NCI-H1092 treated with DMSO at 0.1 percent for 48 hours (cell line): ENCODE measurements at regions not wholly inside any gene's neighbourhood (a gene's known extent, or its start where the extent isn't known, plus 50 kb on each side); places are given as distances from the start of the nearest gene placed in this dataset.
"Not testable (repeated sequence)": the region's sequence is repeated elsewhere in the genome, so short reads cannot be mapped to it uniquely, and the experiment has no call there.

ENCODE experiments used
- DNase-seq: peaks from one replicate; lab custom pipeline; 2025; lab: John Stamatoyannopoulos, UW

DNA sequence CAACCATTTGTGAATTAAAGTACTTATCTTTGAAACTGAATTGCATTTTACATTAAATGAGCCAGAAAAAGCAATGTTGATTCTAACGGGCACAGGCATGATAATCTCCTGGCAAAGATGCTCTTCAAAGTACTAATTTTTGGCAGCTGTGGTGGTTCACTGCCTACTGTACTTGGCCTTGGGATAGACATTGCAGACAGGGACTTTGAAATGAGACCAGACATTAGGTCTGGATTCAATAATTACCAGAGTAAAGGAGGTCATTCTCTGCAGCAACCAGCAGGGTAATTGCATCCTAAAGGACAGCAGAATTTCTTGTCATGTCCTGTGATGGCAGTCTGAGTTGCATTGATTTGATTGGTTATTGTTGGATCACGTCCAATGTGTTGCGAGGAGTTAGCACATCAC lies 986.5 kb downstream of the TDRD15 start:
- DNase-seq = no peak

DNA sequence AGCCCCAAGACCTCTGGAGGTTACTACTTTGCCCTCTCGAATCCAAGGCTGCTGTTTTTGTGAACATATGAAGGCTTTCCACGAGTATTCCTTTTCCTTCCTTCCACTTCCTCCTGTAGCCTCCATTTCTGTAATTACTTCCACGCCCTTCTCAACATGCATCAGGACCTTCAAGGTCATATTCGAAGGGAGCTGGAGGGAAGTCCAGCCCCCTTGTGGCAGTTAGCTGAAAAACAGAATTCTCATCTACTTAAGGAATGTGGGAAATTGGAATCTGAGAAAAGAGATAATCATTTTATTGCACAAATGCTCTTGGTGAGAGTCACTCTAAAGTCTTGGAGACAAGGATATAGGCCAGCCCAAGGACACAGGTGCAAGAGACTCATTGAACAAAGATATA lies 1000.2 kb downstream of the TDRD15 start:
- DNase-seq = no peak

DNA sequence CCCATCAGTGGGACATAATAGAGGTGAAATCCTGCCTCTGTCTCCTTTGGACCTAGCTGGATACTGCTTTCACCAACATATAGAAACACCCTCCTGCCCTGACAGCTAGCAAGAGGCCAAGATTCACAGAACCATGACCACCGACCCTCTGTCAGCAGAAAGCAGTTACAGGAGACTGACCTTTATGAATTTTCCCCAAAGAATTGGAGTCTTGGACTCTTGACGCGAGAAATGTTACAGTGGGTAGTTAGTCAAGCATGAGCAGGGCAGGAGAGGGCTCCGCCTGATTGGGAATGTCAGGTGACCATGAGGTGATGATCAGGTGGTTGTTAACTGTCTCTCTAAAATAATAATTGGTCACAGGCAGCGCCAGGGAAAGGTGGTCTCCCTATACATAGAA lies 1002.3 kb downstream of the TDRD15 start:
- no peak for DNase-seq

GRCh38 chr2:22126978-22127377 lies 1003.2 kb downstream of the TDRD15 start:
- DNase-seq = no peak

DNA sequence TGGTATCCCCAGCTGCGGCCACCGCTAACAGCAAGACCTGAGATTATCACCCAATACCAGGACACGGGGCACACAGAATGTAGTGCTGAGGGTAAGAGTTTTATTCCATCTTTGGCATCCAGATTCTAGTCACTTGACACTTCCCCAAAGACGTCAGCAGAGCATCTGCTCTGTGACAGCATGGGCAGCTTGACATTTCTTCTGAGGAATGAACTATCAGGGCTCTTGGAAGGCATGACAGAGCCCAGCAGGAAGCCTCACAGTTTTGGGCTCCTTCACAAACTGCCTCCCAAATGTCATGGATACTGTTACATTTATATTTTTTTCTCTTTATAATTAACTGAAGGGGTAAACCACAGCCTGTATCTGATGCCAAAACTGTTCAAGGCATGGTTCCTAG lies 1010.7 kb downstream of the TDRD15 start:
- DNase-seq = no peak

DNA sequence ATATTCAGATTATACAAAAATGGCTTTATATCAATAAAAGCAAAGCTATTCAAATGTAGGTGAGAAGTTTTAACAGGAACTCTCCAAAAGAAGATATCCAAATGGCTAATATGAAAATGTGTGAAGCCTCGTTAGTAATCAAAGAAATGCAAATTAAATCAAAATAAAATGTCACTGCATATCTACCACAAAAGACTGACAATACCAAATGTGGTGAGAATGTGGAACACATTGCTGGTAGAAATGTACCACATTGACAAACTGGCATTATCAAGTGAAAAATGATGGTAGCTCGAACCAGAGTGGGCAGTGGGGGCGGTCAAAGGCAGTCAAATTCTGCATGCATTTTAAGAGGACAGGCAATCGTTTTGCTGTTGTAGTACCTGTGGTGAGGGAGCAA lies 1012.7 kb downstream of the TDRD15 start:
- no peak for DNase-seq

GRCh38 chr2:22143840-22144239 lies 1020.1 kb downstream of the TDRD15 start:
- DNase-seq = no peak

DNA sequence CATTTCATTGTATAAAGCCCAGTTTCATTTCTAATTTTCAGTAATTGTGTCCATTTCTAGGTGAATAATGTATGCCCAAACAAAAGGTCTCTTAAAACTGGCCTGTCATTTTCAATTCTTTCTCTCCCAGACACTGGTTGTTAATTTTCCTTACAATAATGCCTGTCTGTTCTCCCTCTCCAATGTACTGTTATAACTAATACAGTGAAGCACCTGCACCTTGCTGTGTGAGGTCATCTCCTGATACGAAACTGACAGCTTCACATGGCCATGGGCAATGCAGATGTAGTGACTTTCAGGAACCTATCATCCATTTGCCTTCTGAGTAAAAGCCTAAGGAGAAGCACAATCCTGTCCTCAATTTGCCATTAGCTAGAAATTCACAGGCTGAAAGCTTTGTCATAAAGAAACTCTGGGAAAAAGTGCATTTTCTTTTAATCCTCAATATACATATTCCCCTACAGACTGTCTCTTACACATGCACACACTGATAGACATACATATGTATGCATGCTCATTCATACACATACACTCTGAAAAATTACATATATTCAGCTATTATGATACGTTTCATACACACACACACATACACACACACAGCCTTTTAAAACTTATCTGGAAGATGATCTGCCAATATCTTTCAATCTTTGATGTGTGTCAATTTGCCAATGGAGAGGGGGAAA lies 1030.3 kb downstream of the TDRD15 start:
- no peak for DNase-seq

GRCh38 chr2:22156661-22157060 lies 1032.9 kb downstream of the TDRD15 start:
- not testable (repeated sequence) for DNase-seq

DNA sequence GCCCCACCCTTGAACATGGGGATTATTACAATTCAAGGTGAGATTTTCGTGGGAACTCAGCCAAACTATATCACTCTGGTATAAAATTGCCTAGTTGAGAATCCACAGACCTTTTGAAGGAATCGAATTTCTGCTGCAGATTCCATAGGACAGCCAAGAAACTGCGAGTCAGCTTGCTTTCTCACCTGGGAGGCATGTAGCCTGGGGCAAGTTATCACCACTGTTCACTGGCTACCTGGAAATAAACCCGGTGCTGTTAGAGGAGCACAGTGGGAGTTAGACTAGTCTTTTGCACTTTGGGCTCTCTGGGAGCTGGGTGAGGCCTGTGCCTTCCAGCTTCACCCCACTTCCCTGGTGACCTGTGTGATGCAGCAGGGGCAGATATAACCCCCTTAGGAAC lies 1043.5 kb downstream of the TDRD15 start:
- no peak for DNase-seq

DNA sequence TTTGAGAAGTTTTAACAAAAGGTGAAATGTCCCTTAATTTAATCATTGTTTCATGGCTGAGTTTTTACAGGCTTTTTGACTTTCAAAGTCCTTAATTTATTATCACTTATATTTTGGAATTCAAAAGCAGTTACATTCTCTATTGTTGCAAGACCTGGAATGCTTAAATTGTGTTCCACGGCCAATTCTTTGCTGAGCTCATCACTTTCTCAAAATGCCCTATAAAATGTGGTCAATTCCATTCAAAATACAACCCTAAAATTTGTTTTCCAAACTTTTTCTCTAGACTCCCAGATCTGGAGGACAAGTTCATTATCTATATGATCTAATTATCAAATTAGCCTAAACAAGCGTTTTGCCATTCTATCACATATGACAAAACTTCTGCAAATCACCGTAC lies 1051.2 kb downstream of the TDRD15 start:
- no peak for DNase-seq

DNA sequence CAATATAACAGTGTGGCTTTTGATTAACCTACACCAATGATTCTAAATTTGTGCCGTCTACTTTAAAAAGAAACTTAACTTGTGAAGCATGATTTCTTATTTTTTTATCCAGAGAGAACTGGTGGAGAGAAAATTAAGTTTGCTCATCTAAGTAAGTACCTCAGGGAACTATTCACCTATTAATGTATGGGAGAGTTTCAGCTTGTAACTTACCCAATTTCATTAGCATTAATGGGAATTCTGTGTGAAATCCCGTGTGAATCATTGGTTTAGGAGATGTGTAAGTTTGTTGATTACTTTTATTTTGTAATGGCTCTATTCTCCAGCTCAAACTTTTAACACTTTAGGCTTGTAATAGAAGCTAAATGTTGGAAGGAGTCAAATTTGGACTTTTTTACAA lies 1061.5 kb downstream of the TDRD15 start:
- no peak for DNase-seq

DNA sequence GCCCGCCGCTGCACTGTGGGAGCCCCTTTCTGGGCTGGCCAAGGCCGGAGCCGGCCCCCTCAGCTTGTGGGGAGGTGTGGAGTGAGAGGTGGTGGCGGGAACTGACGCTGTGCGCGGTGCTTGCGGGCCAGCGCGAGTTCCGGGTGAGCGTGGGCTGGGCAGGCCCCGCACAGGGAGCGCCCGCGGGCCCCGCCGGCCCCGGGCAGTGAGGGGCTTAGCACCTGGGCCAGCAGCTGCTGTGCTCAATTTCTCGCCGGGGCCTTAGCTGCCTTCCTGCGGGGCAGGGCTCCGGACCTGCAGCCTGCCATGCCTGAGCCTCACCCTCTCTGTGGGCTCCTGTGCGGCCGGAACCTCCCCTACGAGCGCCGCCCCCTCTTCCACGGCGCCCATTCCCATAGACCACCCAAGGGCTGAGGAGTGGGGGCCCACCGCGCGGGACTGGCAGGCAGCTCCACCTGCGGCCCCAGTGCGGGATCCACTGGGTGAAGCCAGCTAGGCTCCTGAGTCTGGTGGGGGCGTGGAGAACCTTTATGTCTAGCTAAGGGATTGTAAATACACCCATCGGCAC lies 1062.6 kb downstream of the TDRD15 start:
- DNase-seq = not testable (repeated sequence)

DNA sequence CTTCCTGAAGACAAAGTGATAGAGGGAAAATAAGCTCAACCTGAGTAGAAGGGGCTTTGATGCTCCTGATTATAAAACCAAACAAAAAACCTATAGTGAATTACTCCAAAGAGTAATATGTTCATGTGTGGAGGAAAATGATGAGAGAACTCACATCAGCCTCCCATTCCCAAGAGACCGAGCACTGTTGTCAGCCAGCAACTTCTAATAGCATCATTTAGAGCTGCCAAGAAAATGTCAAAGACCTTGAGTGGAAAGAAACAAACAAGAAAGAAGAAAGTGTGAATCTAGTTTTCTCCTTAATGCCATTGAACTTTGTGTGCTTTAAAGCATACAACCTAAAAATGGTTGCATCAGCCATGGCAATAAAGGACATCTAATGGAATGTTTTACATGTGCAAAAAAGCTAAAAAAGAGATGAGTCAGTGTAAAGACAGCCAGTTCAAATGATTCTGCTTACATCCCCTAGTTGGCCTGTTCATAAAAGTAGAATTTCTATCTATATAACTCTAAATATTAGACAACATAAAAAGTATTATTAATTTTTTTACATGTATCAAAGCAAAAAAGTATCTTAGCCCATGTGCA lies 1066.2 kb downstream of the TDRD15 start:
- no peak for DNase-seq

DNA sequence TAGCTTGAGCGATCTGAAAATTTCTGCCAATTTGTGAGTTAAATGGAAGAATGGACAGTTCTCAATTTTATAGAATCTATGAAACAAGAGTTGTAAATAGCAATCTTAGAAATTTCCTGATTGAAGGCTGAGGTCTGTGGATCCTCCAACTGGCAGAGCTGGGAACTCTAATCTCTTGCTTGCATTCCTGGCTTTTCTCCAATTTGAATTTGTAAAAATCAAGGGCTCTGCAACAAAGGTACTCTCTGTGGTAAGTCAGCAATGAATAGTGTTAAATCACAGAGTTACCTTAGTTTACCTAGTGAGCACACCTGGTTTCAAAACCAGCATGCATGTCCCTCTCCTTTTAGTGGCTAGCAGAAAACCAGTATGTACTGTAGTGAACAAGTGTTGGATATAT lies 1070.5 kb downstream of the TDRD15 start:
- no peak for DNase-seq

GRCh38 chr2:22196806-22197205 lies 1073.0 kb downstream of the TDRD15 start:
- no peak for DNase-seq

DNA sequence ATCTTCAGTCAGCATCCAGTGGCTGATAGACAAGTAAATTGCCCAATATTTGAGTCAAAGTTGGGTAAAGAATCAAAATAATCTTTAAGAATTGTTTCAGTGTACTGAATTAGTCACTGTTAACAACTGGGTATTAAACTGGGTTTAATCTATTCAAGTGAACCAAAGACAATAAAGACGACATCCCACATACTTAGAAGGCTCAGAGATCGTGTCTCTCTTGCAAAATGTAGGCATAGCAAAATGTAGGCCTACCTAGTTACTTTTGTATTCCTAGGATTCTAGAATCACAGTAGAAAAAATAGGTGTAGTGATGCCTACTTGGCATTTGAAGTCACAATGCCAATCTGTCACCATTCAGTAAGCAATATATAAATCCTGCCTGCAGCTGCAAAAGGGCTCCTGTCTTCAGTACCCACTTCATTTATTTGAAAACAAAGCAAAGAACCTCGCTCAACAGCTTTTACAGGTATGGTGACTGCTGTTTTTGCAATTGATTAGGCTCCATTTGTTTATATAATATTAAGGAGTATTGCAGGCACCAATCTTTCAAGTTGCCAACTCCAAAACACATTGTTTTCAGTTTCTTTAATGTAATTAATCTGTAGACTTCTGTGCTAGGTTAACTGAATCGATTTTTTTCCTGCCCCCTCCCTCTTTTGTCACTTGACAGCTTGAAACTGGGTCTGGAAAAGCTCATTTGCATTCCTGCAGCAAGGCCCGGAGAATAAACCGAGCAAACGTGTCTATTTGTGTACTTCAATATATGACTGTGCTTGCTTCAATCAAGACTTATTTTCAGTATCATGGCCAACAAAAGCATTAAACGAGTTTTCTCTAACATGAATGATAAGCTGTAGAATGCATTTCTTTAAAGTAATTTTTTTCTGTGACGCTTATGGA lies 1074.9 kb downstream of the TDRD15 start:
- no peak for DNase-seq

DNA sequence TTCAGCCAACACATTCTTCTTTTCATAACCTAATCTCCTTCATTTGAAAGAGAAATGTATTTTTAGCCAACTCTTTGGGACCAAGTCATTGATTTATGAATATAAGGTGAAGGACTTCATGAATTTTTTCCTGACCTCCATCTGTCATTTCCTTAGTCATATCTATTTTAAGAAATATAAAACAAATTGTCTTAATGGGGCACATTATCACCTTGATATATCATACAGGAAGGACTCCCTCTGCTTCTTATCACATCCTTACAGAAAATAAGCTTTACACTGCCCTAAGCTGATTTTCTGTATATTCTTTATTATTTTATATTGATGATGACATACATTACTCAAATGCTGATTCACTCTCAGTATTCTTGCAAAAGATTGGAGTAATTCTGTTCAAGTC lies 1076.2 kb downstream of the TDRD15 start:
- no peak for DNase-seq

GRCh38 chr2:22209545-22209944 lies 1085.8 kb downstream of the TDRD15 start:
- DNase-seq = no peak

- DNase-seq = no peak
Measured at GRCh38 chr2:22213237-22213636, 1089.5 kb downstream of the TDRD15 start.

- DNase-seq = no peak
Measured at GRCh38 chr2:22215517-22215916, 1091.7 kb downstream of the TDRD15 start.

GRCh38 chr2:22217881-22218280 lies 1094.1 kb downstream of the TDRD15 start:
- DNase-seq = no peak

DNA sequence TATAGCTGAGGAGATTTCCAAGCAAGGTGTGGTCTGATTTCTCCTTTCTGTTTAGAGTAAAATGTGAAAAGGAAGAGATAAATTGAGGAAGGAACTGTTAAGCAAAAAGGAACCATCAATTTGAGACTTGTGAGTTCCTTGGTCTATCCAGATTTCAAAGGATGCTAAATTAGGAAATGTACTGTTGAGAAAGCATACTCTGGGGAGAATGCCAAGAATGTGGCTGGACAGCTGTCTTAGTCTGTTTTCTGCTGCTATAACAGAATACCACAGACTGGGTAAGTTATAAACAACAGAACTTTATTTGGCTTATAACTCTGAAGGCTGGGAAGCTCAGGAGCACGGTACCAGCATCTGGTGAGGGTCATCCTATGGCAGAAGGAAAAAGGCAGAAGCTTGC lies 1097.2 kb downstream of the TDRD15 start:
- no peak for DNase-seq
